Astrocyte of the cerebellum (primary cell): ENCODE measurements at regions not wholly inside any gene's neighbourhood (a gene's known extent, or its start where the extent isn't known, plus 50 kb on each side); places are given as distances from the start of the nearest gene placed in this dataset.
A peak's percentile ranks its signal among the peaks of the same experiment; 100 is the strongest.

Source experiments
- DNase-seq: peaks from one replicate; pipeline ENCODE4 v3.0.0-alpha.2; 2011; ENCODE audit warnings: low read depth
- H3K4me3 ChIP-seq: 2 replicates; pipeline ENCODE4 v1.5.1; 2011; ENCODE audit warnings: mild to moderate bottlenecking, low read depth, low read length, moderate library complexity
- CTCF ChIP-seq: IDR thresholded peaks from 2 replicates; pipeline ENCODE4 v1.5.1; 2012; ENCODE audit warnings: low read length, low read depth, moderate library complexity, mild to moderate bottlenecking; ENCODE audit errors: missing control alignments
- in situ Hi-C: cut with HindIII; loops from 2 replicates; pipeline ENCODE4 v1.10.0; 2017; ENCODE audit warnings: low sequenced_read_pairs

- no peak for TF ChIP-seq CTCF
- no peak overlapping the region for H3K4me3 ChIP-seq
- in situ Hi-C loops = no loop called here
- DNase-seq = no peak
Measured at GRCh38 chr12:87059231-87059630, 803.0 kb upstream of the MGAT4C start.

DNA sequence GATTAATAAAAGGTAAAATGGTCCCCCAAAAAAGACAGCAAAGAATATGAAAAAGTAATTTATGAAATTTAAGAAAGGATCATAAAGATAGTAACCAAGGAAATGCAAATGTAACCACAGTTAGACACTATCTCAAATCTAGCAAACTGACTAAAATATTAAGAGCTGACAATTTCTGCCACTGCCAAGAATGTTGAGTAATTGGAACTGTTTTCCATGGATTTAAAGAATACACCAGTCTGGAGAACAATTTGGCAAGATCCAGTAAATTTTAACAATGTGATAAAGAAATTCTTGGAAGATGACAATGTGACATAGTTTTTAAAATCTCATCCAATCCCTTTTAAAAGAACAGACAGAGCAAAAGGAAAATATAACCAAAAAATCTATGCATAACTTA is 798.0 kb upstream of the MGAT4C start:
- DNase-seq = no peak

DNA sequence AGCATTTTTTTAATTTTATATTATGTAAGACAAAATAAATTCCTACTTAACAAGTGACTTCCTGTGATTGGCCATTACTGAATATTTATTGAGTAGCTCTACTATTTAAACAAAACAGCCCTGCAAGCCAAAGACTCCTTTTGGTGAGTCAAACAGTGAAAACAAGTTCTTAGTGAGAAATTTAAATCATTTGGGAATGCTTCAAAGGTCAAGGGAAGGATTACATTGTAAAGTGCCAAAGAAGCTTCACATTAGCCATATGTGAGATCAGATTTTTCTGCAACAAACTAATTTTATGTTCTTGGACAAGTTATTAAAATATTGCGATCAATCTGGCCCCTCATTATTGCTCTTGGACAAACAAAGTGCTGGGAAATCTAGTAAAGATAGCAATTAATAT is 795.4 kb upstream of the MGAT4C start:
- no peak for DNase-seq
- in situ Hi-C loops = no loop called here
- H3K4me3 ChIP-seq = no peak overlapping the region
- no peak for TF ChIP-seq CTCF

More for the DNA sequence above, 798.0 kb upstream of the MGAT4C start:
- no peak for TF ChIP-seq CTCF
- H3K4me3 ChIP-seq = no peak overlapping the region
- in situ Hi-C loops = no loop called here

- no peak for DNase-seq
- no peak overlapping the region for H3K4me3 ChIP-seq
- in situ Hi-C loops = no loop called here
- no peak for TF ChIP-seq CTCF
Measured at GRCh38 chr12:87047691-87048090, 791.5 kb upstream of the MGAT4C start.

GRCh38 chr12:87039536-87039935 is 783.3 kb upstream of the MGAT4C start:
- no peak for TF ChIP-seq CTCF
- H3K4me3 ChIP-seq = no peak overlapping the region
- in situ Hi-C loops = no loop called here
- DNase-seq = no peak

GRCh38 chr12:87038098-87038497 is 781.9 kb upstream of the MGAT4C start:
- DNase-seq = no peak
- H3K4me3 ChIP-seq = no peak overlapping the region
- no peak for TF ChIP-seq CTCF
- in situ Hi-C loops = no loop called here

- no peak overlapping the region for H3K4me3 ChIP-seq
- no peak for TF ChIP-seq CTCF
- in situ Hi-C loops = no loop called here
- DNase-seq = peak; percentile 0
Measured at GRCh38 chr12:87025976-87026375, 769.8 kb upstream of the MGAT4C start.
